HUES48 (cell line): ENCODE measurements at regions not wholly inside any gene's neighbourhood (a gene's known extent, or its start where the extent isn't known, plus 50 kb on each side); places are given as distances from the start of the nearest gene placed in this dataset.
A peak's percentile ranks its signal among the peaks of the same experiment; 100 is the strongest.

Experiments
- H3K27ac ChIP-seq: one replicate; pipeline ENCODE4 v1.7.0; 2013; ENCODE audit warnings: low read depth, low read length, inconsistent platforms
- H3K27me3 ChIP-seq: 2 replicates; pipeline ENCODE4 v1.6.1; 2013; ENCODE audit warnings: mild to moderate bottlenecking, low read length; ENCODE audit not compliant: control insufficient read depth, insufficient read depth
- H3K36me3 ChIP-seq: 2 replicates; pipeline ENCODE4 v1.6.1; 2013; ENCODE audit warnings: low read length; ENCODE audit not compliant: control insufficient read depth, insufficient read depth
- H3K4me1 ChIP-seq: 2 replicates; pipeline ENCODE4 v1.6.1; 2013; ENCODE audit warnings: mild to moderate bottlenecking, low read length; ENCODE audit not compliant: control insufficient read depth, insufficient read depth
- H3K4me3 ChIP-seq: 2 replicates; pipeline ENCODE4 v1.5.1; 2013; ENCODE audit warnings: mild to moderate bottlenecking, low read depth, low read length
- H3K9ac ChIP-seq: 2 replicates; pipeline ENCODE4 v1.6.1; 2013; ENCODE audit warnings: mild to moderate bottlenecking, low read depth, low read length, moderate library complexity
- H3K9me3 ChIP-seq: 2 replicates; pipeline ENCODE4 v1.6.1; 2013; ENCODE audit warnings: low read length; ENCODE audit not compliant: control insufficient read depth, insufficient read depth

GRCh38 chr12:84689638-84690037, 223.0 kb downstream of the SLC6A15 start:
- Histone ChIP-seq H3K4me3 (peak overlapping the region; percentile 75), H3K27me3 (no peaks in the 10 kb centered on the region), H3K4me1 (peaks cover 32% of the 10 kb centered on the region), H3K9ac (peak overlapping the region; percentile 66), H3K27ac (no peak overlapping the region), H3K9me3 (no peaks in the 10 kb centered on the region), H3K36me3 (no peaks in the 10 kb centered on the region)

DNA sequence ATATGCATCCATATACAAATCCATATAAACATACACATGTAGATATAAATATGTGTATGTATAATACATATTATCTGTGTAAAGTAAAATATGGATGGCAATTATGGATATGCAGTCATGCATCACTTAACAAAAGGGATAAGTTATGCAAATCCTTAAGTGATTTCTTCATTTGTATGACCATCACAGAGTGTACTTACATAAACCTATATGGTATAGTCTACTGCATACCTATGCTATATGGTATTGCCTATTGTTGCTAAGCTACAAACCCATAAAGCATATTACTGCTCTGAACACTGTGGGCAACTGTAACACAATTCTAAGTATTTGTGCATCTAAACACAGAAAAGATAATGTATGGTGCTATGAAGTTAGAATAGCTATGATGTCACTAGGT, 227.2 kb downstream of the SLC6A15 start:
- H3K27ac ChIP-seq = no peak overlapping the region
- H3K9me3 ChIP-seq = no peaks in the 10 kb centered on the region
- H3K4me1 ChIP-seq = peaks cover 9% of the 10 kb centered on the region
- H3K36me3 ChIP-seq = no peaks in the 10 kb centered on the region
- no peak overlapping the region for H3K9ac ChIP-seq
- no peaks in the 10 kb centered on the region for H3K27me3 ChIP-seq
- no peak overlapping the region for H3K4me3 ChIP-seq

DNA sequence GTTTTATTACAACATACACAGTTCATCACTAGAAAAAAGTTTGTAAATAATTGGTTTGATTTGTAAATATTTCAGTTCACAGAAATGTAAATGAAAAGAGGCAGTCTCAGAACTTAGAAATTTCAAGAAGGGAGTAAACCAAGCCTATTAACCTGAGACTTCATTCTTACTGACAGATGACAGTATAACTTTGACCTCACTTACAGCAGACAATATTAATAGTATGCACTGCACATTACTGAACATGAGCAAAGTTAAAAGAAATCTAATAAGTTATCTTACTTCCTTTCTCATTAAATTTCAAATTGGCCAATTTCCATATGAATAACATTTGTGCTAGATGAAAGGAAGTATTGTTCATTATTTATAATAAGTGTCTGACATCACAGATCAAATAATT, 235.8 kb downstream of the SLC6A15 start:
- H3K27ac ChIP-seq = no peak overlapping the region
- no peak overlapping the region for H3K4me3 ChIP-seq
- no peak overlapping the region for H3K9ac ChIP-seq
- no peaks in the 10 kb centered on the region for H3K36me3 ChIP-seq
- H3K4me1 ChIP-seq = peaks cover 6% of the 10 kb centered on the region; the same call in 1 of the 2 replicates
- H3K9me3 ChIP-seq = no peaks in the 10 kb centered on the region
- no peaks in the 10 kb centered on the region for H3K27me3 ChIP-seq

- no peaks in the 10 kb centered on the region for H3K36me3 ChIP-seq
- H3K4me1 ChIP-seq = peaks cover 3% of the 10 kb centered on the region; the same call in 1 of the 2 replicates
- no peak overlapping the region for H3K9ac ChIP-seq
- H3K27ac ChIP-seq = no peak overlapping the region
- H3K27me3 ChIP-seq = no peaks in the 10 kb centered on the region
- H3K4me3 ChIP-seq = no peak overlapping the region
- H3K9me3 ChIP-seq = no peaks in the 10 kb centered on the region
Measured at GRCh38 chr12:84661786-84662185, 250.8 kb downstream of the SLC6A15 start.

DNA sequence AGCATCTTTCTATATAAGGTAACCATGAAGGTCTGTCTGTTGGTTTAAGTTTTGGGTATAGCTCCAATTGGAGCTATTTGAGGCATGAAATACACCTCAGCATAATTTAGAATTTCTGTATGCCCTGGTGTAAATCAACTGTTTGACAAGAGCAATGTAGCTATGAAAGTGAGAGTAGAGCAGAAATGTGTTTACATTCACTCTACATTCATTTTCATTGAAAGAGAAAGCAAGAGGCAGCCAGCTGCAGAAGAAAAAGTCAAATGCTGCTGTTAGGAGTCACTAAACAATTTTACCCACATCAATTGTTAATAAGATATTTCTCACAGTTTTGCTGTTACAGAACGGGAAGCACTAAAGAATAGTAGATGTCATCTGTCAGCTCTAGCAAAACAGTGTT, 252.5 kb downstream of the SLC6A15 start:
- Histone ChIP-seq H3K27ac (no peak overlapping the region), H3K36me3 (no peaks in the 10 kb centered on the region), H3K9me3 (no peaks in the 10 kb centered on the region), H3K9ac (no peak overlapping the region), H3K4me1 (peaks cover 3% of the 10 kb centered on the region; the same call in 1 of the 2 replicates), H3K27me3 (no peaks in the 10 kb centered on the region), H3K4me3 (no peak overlapping the region)

GRCh38 chr12:84658877-84659276, 253.7 kb downstream of the SLC6A15 start:
- H3K27ac ChIP-seq = no peak overlapping the region

GRCh38 chr12:84656705-84657104, 255.9 kb downstream of the SLC6A15 start:
- Histone ChIP-seq H3K27ac (no peak overlapping the region), H3K27me3 (no peaks in the 10 kb centered on the region), H3K9me3 (no peaks in the 10 kb centered on the region), H3K4me1 (peaks cover 3% of the 10 kb centered on the region; the same call in 1 of the 2 replicates), H3K9ac (no peak overlapping the region), H3K4me3 (no peak overlapping the region), H3K36me3 (no peaks in the 10 kb centered on the region)

More at GRCh38 chr12:84658877-84659276, 253.7 kb downstream of the SLC6A15 start:
- H3K9me3 ChIP-seq = no peaks in the 10 kb centered on the region
- H3K4me1 ChIP-seq = peaks cover 3% of the 10 kb centered on the region; the same call in 1 of the 2 replicates
- H3K27me3 ChIP-seq = no peaks in the 10 kb centered on the region
- H3K9ac ChIP-seq = no peak overlapping the region
- H3K36me3 ChIP-seq = no peaks in the 10 kb centered on the region
- H3K4me3 ChIP-seq = no peak overlapping the region

DNA sequence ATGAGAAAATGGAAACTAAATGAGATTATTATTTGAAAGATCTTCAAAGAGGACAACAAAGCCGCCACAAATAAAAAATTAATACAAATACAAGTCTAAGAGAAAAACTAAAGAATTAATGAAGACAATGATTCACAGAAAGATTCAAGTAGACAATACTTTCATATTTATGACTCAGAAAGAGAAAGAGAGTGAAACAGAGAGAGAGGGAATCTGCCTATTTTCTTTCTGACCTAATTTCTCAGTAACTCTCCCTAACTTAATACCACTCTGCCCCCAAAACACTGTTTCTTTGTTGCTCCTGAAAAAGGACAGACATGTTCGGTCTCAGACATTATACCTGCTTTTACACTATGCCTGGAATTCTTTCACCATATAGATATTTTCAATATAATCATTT, 259.1 kb downstream of the SLC6A15 start:
- no peak overlapping the region for H3K9ac ChIP-seq
- no peaks in the 10 kb centered on the region for H3K36me3 ChIP-seq
- no peaks in the 10 kb centered on the region for H3K27me3 ChIP-seq
- no peaks in the 10 kb centered on the region for H3K4me1 ChIP-seq
- H3K27ac ChIP-seq = no peak overlapping the region
- H3K9me3 ChIP-seq = no peaks in the 10 kb centered on the region
- no peak overlapping the region for H3K4me3 ChIP-seq

GRCh38 chr12:84648425-84648824, 264.2 kb downstream of the SLC6A15 start:
- H3K9me3 ChIP-seq = no peaks in the 10 kb centered on the region
- H3K36me3 ChIP-seq = no peaks in the 10 kb centered on the region
- H3K27ac ChIP-seq = no peak overlapping the region
- no peaks in the 10 kb centered on the region for H3K27me3 ChIP-seq
- no peak overlapping the region for H3K9ac ChIP-seq
- no peaks in the 10 kb centered on the region; the same call in 1 of the 2 replicates for H3K4me1 ChIP-seq
- H3K4me3 ChIP-seq = no peak overlapping the region

- H3K9me3 ChIP-seq = no peaks in the 10 kb centered on the region
- no peaks in the 10 kb centered on the region for H3K27me3 ChIP-seq
- H3K9ac ChIP-seq = no peak overlapping the region
- no peak overlapping the region for H3K27ac ChIP-seq
- no peak overlapping the region for H3K4me3 ChIP-seq
- H3K4me1 ChIP-seq = peaks cover 5% of the 10 kb centered on the region; the same call in 1 of the 2 replicates
- no peaks in the 10 kb centered on the region for H3K36me3 ChIP-seq
Measured at GRCh38 chr12:84644908-84645307, 267.7 kb downstream of the SLC6A15 start.

DNA sequence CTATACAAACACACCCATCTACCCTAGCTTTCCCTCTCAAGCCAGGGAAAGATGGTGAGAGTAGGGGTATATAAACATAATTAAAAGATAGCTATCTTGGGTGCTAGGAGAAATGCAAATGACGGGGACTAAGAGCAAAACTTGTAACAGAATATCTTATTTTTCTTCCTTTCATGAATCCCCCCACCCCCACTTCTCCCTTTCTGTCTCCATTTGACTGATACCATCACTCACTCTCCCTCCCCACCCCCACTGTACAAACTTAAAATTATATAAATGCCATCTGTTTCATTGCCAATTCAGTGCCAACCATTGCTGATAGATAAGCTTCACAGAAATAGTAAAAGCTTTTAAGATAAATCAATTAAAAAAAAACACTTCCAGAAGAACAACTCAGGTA, 268.6 kb downstream of the SLC6A15 start:
- Histone ChIP-seq H3K27ac (no peak overlapping the region), H3K4me1 (peaks cover 5% of the 10 kb centered on the region; the same call in 1 of the 2 replicates), H3K9me3 (no peaks in the 10 kb centered on the region), H3K9ac (no peak overlapping the region), H3K4me3 (no peak overlapping the region), H3K36me3 (no peaks in the 10 kb centered on the region), H3K27me3 (no peaks in the 10 kb centered on the region)
